ENCODE measurements at regions not wholly inside any gene's neighbourhood (a gene's known extent, or its start where the extent isn't known, plus 50 kb on each side); places are given as distances from the start of the nearest gene placed in this dataset.

- TF ChIP-seq CTCF (IDR thresholded peaks at IDR 0.05 in 2 of 3, conservative IDR thresholded peaks at IDR 0.05 in 1 of 3; ENCODE audit: borderline replicate concordance in 1 of 3, insufficient read depth in 1 of 3, low read depth in 2 of 3, low read length in 2 of 3) (no peak), MAX (IDR thresholded peaks at IDR 0.05) (no peak), EZH2 (IDR thresholded peaks at IDR 0.05) (no peak)
Measured at GRCh38 chr4:156103311-156103710, 149.6 kb upstream of the CTSO start.

Measured in HCT116 (cell line).